ENCODE measurements at regions not wholly inside any gene's neighbourhood (a gene's known extent, or its start where the extent isn't known, plus 50 kb on each side); places are given as distances from the start of the nearest gene placed in this dataset.
A peak's percentile ranks its signal among the peaks of the same experiment; 100 is the strongest.
"Not testable (repeated sequence)": the region's sequence is repeated elsewhere in the genome, so short reads cannot be mapped to it uniquely, and the experiment has no call there.

- no peaks in the 10 kb centered on the region for H3K4me1 ChIP-seq (ENCODE audit: control insufficient read depth in 5 of 5, insufficient read depth in 5 of 5, low read length in 5 of 5)
- no peak for TF ChIP-seq CTCF (IDR thresholded peaks at IDR 0.05; ENCODE audit: control extremely low read depth, extremely low read depth)
- no peaks in the 10 kb centered on the region for H3K9me3 ChIP-seq (ENCODE audit: control insufficient read depth in 4 of 4, insufficient read depth in 3 of 4, low read length in 3 of 4)
- DNase-seq (no peak), ATAC-seq (ENCODE audit: insufficient read depth, low FRiP score) (no peak)
- H3K27ac ChIP-seq (ENCODE audit: low read depth in 1 of 2, low read length in 1 of 2), result no peak overlapping the region
- 77% methylated on average over 2 of the region's 2 CpGs for WGBS, 2 donors
- no peak overlapping the region for H3K9ac ChIP-seq (ENCODE audit: insufficient read depth in 1 of 2, low read length in 2 of 2)
- H3K4me3 ChIP-seq, result no peak overlapping the region
- no peaks in the 10 kb centered on the region for H3K27me3 ChIP-seq (ENCODE audit: control insufficient read depth in 3 of 3, insufficient read depth in 3 of 3, low read length in 2 of 3)
- no peaks in the 10 kb centered on the region for H3K36me3 ChIP-seq (ENCODE audit: control insufficient read depth in 4 of 4, insufficient read depth in 4 of 4, low read length in 4 of 4)
Measured at GRCh38 chr12:40439771-40440492, 215.1 kb downstream of the LRRK2 start.

DNA sequence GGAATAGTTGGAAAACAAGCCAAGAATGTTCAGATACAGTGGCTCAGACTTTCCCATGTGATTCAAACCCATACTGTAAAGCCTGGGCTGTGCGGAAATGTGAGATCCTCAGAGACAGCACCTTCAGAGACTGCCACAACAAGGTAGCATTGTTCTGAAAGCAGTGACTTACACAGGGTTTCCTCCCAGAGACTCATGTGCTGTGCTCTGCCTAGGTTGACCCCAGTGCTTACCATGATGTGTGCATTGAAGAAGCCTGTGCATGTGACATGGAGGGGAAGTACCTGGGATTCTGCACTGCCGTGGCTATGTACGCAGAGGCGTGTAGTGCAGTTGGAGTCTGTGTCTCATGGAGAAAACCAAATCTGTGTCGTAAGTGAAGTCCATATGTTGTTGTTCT lies 219.4 kb downstream of the LRRK2 start:
- no peak for TF ChIP-seq CTCF (IDR thresholded peaks at IDR 0.05; ENCODE audit: control extremely low read depth, extremely low read depth)
- Histone ChIP-seq H3K9me3 (ENCODE audit: control insufficient read depth in 4 of 4, insufficient read depth in 3 of 4, low read length in 3 of 4) (no peaks in the 10 kb centered on the region), H3K36me3 (ENCODE audit: control insufficient read depth in 4 of 4, insufficient read depth in 4 of 4, low read length in 4 of 4) (no peaks in the 10 kb centered on the region), H3K4me3 (no peak overlapping the region), H3K9ac (ENCODE audit: insufficient read depth in 1 of 2, low read length in 2 of 2) (no peak overlapping the region), H3K27me3 (ENCODE audit: control insufficient read depth in 3 of 3, insufficient read depth in 3 of 3, low read length in 2 of 3) (no peaks in the 10 kb centered on the region), H3K27ac (ENCODE audit: low read depth in 1 of 2, low read length in 1 of 2) (no peak overlapping the region), H3K4me1 (ENCODE audit: control insufficient read depth in 5 of 5, insufficient read depth in 5 of 5, low read length in 5 of 5) (no peaks in the 10 kb centered on the region)
- DNase-seq (no peak), ATAC-seq (ENCODE audit: insufficient read depth, low FRiP score) (no peak)
- 86 to 90% methylated on average over 5 of the region's 5 CpGs for whole genome bisulfite sequencing, 2 donors

- Histone ChIP-seq H3K27me3 (ENCODE audit: control insufficient read depth in 3 of 3, insufficient read depth in 3 of 3, low read length in 2 of 3) (no peaks in the 10 kb centered on the region), H3K27ac (ENCODE audit: low read depth in 1 of 2, low read length in 1 of 2) (no peak overlapping the region), H3K36me3 (ENCODE audit: control insufficient read depth in 4 of 4, insufficient read depth in 4 of 4, low read length in 4 of 4) (no peaks in the 10 kb centered on the region), H3K4me1 (ENCODE audit: control insufficient read depth in 5 of 5, insufficient read depth in 5 of 5, low read length in 5 of 5) (no peaks in the 10 kb centered on the region), H3K4me3 (no peak overlapping the region), H3K9me3 (ENCODE audit: control insufficient read depth in 4 of 4, insufficient read depth in 3 of 4, low read length in 3 of 4) (no peaks in the 10 kb centered on the region), H3K9ac (ENCODE audit: insufficient read depth in 1 of 2, low read length in 2 of 2) (no peak overlapping the region)
- ATAC-seq (ENCODE audit: insufficient read depth, low FRiP score) (no peak), DNase-seq (peak in 2 of 3 donors; percentile 12 to 32)
- no peak for TF ChIP-seq CTCF (IDR thresholded peaks at IDR 0.05; ENCODE audit: control extremely low read depth, extremely low read depth)
Measured at GRCh38 chr12:40446385-40446784, 221.6 kb downstream of the LRRK2 start.

DNA sequence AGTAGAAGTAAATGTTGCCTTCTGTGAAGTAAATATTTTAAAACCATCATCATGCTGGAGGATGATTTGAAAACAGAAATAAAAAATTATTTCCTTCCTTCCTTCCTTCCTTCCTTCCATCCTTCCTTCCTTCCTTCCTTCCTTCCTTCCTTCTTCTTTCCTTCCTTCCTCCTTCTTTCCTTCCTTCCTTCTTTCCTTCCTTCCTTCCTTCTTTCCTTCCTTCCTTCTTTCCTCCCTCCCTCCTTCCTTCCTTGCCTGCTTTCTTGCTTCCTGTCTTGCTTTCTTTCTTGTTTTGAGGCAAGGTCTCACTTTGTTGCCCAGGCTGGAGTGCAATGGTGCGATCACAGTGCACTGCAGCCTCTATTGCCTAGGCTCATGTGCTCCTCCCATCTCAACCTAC lies 223.7 kb downstream of the LRRK2 start:
- H3K27me3 ChIP-seq (ENCODE audit: control insufficient read depth in 3 of 3, insufficient read depth in 3 of 3, low read length in 2 of 3); DNase-seq; H3K4me1 ChIP-seq (ENCODE audit: control insufficient read depth in 5 of 5, insufficient read depth in 5 of 5, low read length in 5 of 5); ATAC-seq (ENCODE audit: insufficient read depth, low FRiP score); H3K9me3 ChIP-seq (ENCODE audit: control insufficient read depth in 4 of 4, insufficient read depth in 3 of 4, low read length in 3 of 4); H3K36me3 ChIP-seq (ENCODE audit: control insufficient read depth in 4 of 4, insufficient read depth in 4 of 4, low read length in 4 of 4); H3K4me3 ChIP-seq; H3K9ac ChIP-seq (ENCODE audit: insufficient read depth in 1 of 2, low read length in 2 of 2); H3K27ac ChIP-seq (ENCODE audit: low read depth in 1 of 2, low read length in 1 of 2): not testable (repeated sequence)
- 95 to 100% methylated on average over 1 of the region's 1 CpG for WGBS, 2 donors
